ENCODE measurements at regions not wholly inside any gene's neighbourhood (a gene's known extent, or its start where the extent isn't known, plus 50 kb on each side); places are given as distances from the start of the nearest gene placed in this dataset.
A peak's percentile ranks its signal among the peaks of the same experiment; 100 is the strongest.

GRCh38 chr16:65212791-65213190 lies 90.9 kb upstream of the CDH11 start:
- Histone ChIP-seq H3K4me1 (ENCODE audit: control insufficient read depth, extremely low read depth, insufficient read depth, low read length) (no peaks in the 10 kb centered on the region), H2AFZ (ENCODE audit: low read length) (no peak overlapping the region), H3K4me3 (replicated peaks in 1 of 4; ENCODE audit: control extremely low read depth in 1 of 4, insufficient read depth in 1 of 4, low read depth in 3 of 4, low read length in 4 of 4) (no peak overlapping the region), H3K79me2 (ENCODE audit: control insufficient read depth, insufficient read depth, low read length) (no peaks in the 10 kb centered on the region), H3K9ac (ENCODE audit: insufficient read depth, low read length) (no peak overlapping the region), H3K9me3 (ENCODE audit: control insufficient read depth, insufficient read depth, low read depth, low read length) (no peaks in the 10 kb centered on the region), H3K27me3 (ENCODE audit: control insufficient read depth, insufficient read depth, low read length) (no peaks in the 10 kb centered on the region), H3K27ac (ENCODE audit: insufficient read depth, low read length) (no peak overlapping the region), H4K20me1 (ENCODE audit: control insufficient read depth, extremely low read depth, insufficient read depth, low read length) (no peaks in the 10 kb centered on the region), H3K4me2 (ENCODE audit: extremely low read depth, insufficient read depth, low read length) (no peak overlapping the region), H3K36me3 (ENCODE audit: control insufficient read depth, insufficient read depth, low read length) (no peaks in the 10 kb centered on the region)
- no peak for DNase-seq (ENCODE audit: low read depth in 2 of 2)
- TF ChIP-seq EZH2 (IDR thresholded peaks at IDR 0.05; ENCODE audit: low read length, missing control alignments): no peak
- TF ChIP-seq CTCF (conservative IDR thresholded peaks at IDR 0.05 in 1 of 2, IDR thresholded peaks at IDR 0.05 in 1 of 2; ENCODE audit: low read depth in 1 of 2, low read length in 2 of 2): no peak

GRCh38 chr16:65212240-65212639 lies 90.4 kb upstream of the CDH11 start:
- no peaks in the 10 kb centered on the region for H3K79me2 ChIP-seq (ENCODE audit: control insufficient read depth, insufficient read depth, low read length)
- H3K27ac ChIP-seq (ENCODE audit: insufficient read depth, low read length): no peak overlapping the region
- no peak overlapping the region for H3K9ac ChIP-seq (ENCODE audit: insufficient read depth, low read length)
- H3K36me3 ChIP-seq (ENCODE audit: control insufficient read depth, insufficient read depth, low read length): no peaks in the 10 kb centered on the region
- no peak overlapping the region for H3K4me2 ChIP-seq (ENCODE audit: extremely low read depth, insufficient read depth, low read length)
- no peaks in the 10 kb centered on the region for H4K20me1 ChIP-seq (ENCODE audit: control insufficient read depth, extremely low read depth, insufficient read depth, low read length)
- TF ChIP-seq CTCF (conservative IDR thresholded peaks at IDR 0.05 in 1 of 2, IDR thresholded peaks at IDR 0.05 in 1 of 2; ENCODE audit: low read depth in 1 of 2, low read length in 2 of 2): no peak
- TF ChIP-seq EZH2 (IDR thresholded peaks at IDR 0.05; ENCODE audit: low read length, missing control alignments): no peak
- no peak for DNase-seq (ENCODE audit: low read depth in 2 of 2)
- H3K9me3 ChIP-seq (ENCODE audit: control insufficient read depth, insufficient read depth, low read depth, low read length): no peaks in the 10 kb centered on the region
- H2AFZ ChIP-seq (ENCODE audit: low read length): no peak overlapping the region
- H3K4me1 ChIP-seq (ENCODE audit: control insufficient read depth, extremely low read depth, insufficient read depth, low read length): no peaks in the 10 kb centered on the region
- no peak overlapping the region for H3K4me3 ChIP-seq (replicated peaks in 1 of 4; ENCODE audit: control extremely low read depth in 1 of 4, insufficient read depth in 1 of 4, low read depth in 3 of 4, low read length in 4 of 4)
- H3K27me3 ChIP-seq (ENCODE audit: control insufficient read depth, insufficient read depth, low read length): no peaks in the 10 kb centered on the region

GRCh38 chr16:65202461-65202860 lies 80.6 kb upstream of the CDH11 start:
- no peak overlapping the region for H3K27ac ChIP-seq (ENCODE audit: insufficient read depth, low read length)
- H3K4me1 ChIP-seq (ENCODE audit: control insufficient read depth, extremely low read depth, insufficient read depth, low read length): peaks cover 3% of the 10 kb centered on the region
- no peak overlapping the region for H3K4me3 ChIP-seq (replicated peaks in 1 of 4; ENCODE audit: control extremely low read depth in 1 of 4, insufficient read depth in 1 of 4, low read depth in 3 of 4, low read length in 4 of 4)
- no peaks in the 10 kb centered on the region for H3K27me3 ChIP-seq (ENCODE audit: control insufficient read depth, insufficient read depth, low read length)
- peak; percentile 45 to 80 for DNase-seq (ENCODE audit: low read depth in 2 of 2)
- no peak overlapping the region for H2AFZ ChIP-seq (ENCODE audit: low read length)
- H3K4me2 ChIP-seq (ENCODE audit: extremely low read depth, insufficient read depth, low read length): peak overlapping the region; percentile 48
- no peak overlapping the region for H3K9ac ChIP-seq (ENCODE audit: insufficient read depth, low read length)
- TF ChIP-seq EZH2 (IDR thresholded peaks at IDR 0.05; ENCODE audit: low read length, missing control alignments): no peak
- TF ChIP-seq CTCF (conservative IDR thresholded peaks at IDR 0.05 in 1 of 2, IDR thresholded peaks at IDR 0.05 in 1 of 2; ENCODE audit: low read depth in 1 of 2, low read length in 2 of 2): no peak
- no peaks in the 10 kb centered on the region for H4K20me1 ChIP-seq (ENCODE audit: control insufficient read depth, extremely low read depth, insufficient read depth, low read length)
- no peaks in the 10 kb centered on the region for H3K9me3 ChIP-seq (ENCODE audit: control insufficient read depth, insufficient read depth, low read depth, low read length)
- H3K36me3 ChIP-seq (ENCODE audit: control insufficient read depth, insufficient read depth, low read length): no peaks in the 10 kb centered on the region
- H3K79me2 ChIP-seq (ENCODE audit: control insufficient read depth, insufficient read depth, low read length): no peaks in the 10 kb centered on the region
